ENCODE measurements at regions not wholly inside any gene's neighbourhood (a gene's known extent, or its start where the extent isn't known, plus 50 kb on each side); places are given as distances from the start of the nearest gene placed in this dataset.

DNA sequence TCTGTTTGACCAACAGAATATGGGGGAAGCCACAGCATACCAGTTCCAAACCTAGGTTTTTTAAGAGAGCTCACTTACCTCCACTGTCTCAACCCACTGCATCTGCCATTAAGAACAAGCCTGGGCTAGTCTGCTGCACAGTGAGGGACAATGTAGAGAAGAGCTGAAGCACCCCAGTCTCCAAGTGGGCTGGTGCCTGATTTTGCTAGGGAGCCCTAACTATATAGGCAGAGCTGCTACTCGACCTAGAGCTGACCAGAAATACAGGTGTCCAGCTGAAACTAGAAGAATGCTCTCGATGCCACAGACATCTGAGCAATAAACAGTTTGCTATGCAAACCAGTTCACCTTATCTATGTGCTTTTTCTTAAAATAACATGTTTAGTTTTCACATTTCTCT, 106.9 kb upstream of the BET1 start:
- no peaks in the 10 kb centered on the region for H3K27me3 ChIP-seq (ENCODE audit: insufficient read depth, low read length)
- no peak overlapping the region for H3K4me3 ChIP-seq (ENCODE audit: low read length)
- H3K27ac ChIP-seq (ENCODE audit: low read length): no peak overlapping the region
- H3K4me1 ChIP-seq (ENCODE audit: insufficient read depth, low read length): no peaks in the 10 kb centered on the region
- no peaks in the 10 kb centered on the region for H3K9me3 ChIP-seq (ENCODE audit: insufficient read depth, low read depth, low read length)
- no peaks in the 10 kb centered on the region for H3K36me3 ChIP-seq (ENCODE audit: insufficient read depth, low read depth, low read length)
- no peak overlapping the region for H3K9ac ChIP-seq (ENCODE audit: low read depth, low read length)

DNA sequence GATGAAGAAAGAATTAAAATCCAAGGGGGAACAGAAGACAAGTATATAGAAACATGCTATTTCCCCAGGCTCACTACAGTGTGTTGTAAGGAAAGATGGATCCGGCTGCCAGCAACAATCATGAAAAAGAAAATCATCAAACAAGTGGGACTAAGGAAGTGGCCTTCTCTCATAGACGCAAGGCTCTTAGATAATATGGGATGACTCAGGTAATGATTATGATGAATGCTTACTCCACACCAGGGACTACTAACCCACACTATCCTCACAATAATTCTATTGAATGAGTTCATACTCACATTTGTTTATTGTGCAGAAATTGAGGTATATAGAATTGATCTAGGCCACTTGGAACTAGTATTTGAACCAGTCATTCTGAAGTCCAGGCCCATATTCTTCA, 111.2 kb upstream of the BET1 start:
- Histone ChIP-seq H3K4me1 (ENCODE audit: insufficient read depth, low read length) (no peaks in the 10 kb centered on the region), H3K27ac (ENCODE audit: low read length) (no peak overlapping the region), H3K27me3 (ENCODE audit: insufficient read depth, low read length) (no peaks in the 10 kb centered on the region), H3K9ac (ENCODE audit: low read depth, low read length) (no peak overlapping the region), H3K9me3 (ENCODE audit: insufficient read depth, low read depth, low read length) (no peaks in the 10 kb centered on the region), H3K36me3 (ENCODE audit: insufficient read depth, low read depth, low read length) (no peaks in the 10 kb centered on the region), H3K4me3 (ENCODE audit: low read length) (no peak overlapping the region)

DNA sequence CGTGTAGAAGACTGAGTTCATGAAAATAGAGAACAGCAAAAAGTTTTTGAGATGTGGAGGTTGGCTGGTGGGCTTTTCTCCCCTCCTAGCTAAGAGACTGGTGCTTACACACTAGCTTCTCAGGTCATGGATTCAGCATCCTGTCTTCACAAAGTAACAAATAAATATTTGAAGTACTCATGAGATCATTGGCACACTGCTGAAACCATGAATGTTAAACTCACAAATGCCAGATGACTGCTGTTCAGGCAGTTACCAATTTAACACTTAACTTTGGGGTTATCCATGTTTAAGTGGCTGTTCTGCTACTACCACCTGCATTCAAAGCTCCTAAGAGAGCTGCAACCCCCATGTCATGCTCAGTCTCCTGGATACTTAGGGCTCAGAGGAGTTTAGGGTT, 119.0 kb upstream of the BET1 start:
- H3K4me3 ChIP-seq (ENCODE audit: low read length): no peak overlapping the region
- H3K36me3 ChIP-seq (ENCODE audit: insufficient read depth, low read depth, low read length): no peaks in the 10 kb centered on the region
- no peaks in the 10 kb centered on the region for H3K9me3 ChIP-seq (ENCODE audit: insufficient read depth, low read depth, low read length)
- H3K9ac ChIP-seq (ENCODE audit: low read depth, low read length): no peak overlapping the region
- no peaks in the 10 kb centered on the region for H3K27me3 ChIP-seq (ENCODE audit: insufficient read depth, low read length)
- H3K4me1 ChIP-seq (ENCODE audit: insufficient read depth, low read length): no peaks in the 10 kb centered on the region
- no peak overlapping the region for H3K27ac ChIP-seq (ENCODE audit: low read length)

DNA sequence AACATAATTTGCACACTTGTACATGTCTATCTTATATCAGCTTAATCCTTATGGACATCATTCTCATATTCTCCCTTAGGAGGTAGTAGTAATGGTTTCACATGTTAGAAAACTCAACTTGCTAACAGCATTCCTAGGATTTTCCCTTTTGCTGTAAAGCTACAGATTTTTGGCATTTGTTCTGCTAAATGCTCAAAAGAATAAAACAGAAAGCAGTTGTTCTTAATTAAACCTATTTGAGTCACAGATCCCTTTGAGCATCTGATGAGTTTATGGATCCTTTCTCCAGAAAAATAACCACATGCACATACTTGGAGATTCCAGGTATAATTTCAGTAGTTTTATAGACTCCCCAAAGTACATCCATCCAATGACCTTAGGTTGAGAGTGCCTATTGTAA, 122.9 kb upstream of the BET1 start:
- no peak overlapping the region for H3K9ac ChIP-seq (ENCODE audit: low read depth, low read length)
- no peaks in the 10 kb centered on the region for H3K27me3 ChIP-seq (ENCODE audit: insufficient read depth, low read length)
- no peaks in the 10 kb centered on the region for H3K9me3 ChIP-seq (ENCODE audit: insufficient read depth, low read depth, low read length)
- H3K4me1 ChIP-seq (ENCODE audit: insufficient read depth, low read length): no peaks in the 10 kb centered on the region
- no peak overlapping the region for H3K27ac ChIP-seq (ENCODE audit: low read length)
- no peak overlapping the region for H3K4me3 ChIP-seq (ENCODE audit: low read length)
- H3K36me3 ChIP-seq (ENCODE audit: insufficient read depth, low read depth, low read length): no peaks in the 10 kb centered on the region

DNA sequence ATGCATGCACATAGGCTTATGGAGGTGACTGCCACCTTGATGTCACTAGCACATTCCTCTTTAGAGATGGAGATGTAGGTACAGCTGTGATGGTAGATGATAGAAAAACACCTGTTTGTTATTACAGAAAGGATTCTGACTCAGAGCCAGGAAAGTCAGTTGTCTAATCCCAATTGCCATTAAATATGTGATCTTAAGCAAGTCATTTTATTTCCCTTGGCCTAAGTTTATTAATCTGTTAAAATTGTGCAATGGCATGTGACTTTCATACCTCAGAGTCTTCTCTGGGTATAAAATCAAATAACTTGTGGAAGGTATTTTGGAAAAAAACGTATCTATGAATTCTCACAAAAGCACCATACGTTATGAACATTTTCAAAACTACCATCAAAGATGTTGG, 123.9 kb upstream of the BET1 start:
- Histone ChIP-seq H3K4me3 (ENCODE audit: low read length) (no peak overlapping the region), H3K27ac (ENCODE audit: low read length) (no peak overlapping the region), H3K27me3 (ENCODE audit: insufficient read depth, low read length) (no peaks in the 10 kb centered on the region), H3K4me1 (ENCODE audit: insufficient read depth, low read length) (no peaks in the 10 kb centered on the region), H3K9ac (ENCODE audit: low read depth, low read length) (no peak overlapping the region), H3K36me3 (ENCODE audit: insufficient read depth, low read depth, low read length) (no peaks in the 10 kb centered on the region), H3K9me3 (ENCODE audit: insufficient read depth, low read depth, low read length) (no peaks in the 10 kb centered on the region)

DNA sequence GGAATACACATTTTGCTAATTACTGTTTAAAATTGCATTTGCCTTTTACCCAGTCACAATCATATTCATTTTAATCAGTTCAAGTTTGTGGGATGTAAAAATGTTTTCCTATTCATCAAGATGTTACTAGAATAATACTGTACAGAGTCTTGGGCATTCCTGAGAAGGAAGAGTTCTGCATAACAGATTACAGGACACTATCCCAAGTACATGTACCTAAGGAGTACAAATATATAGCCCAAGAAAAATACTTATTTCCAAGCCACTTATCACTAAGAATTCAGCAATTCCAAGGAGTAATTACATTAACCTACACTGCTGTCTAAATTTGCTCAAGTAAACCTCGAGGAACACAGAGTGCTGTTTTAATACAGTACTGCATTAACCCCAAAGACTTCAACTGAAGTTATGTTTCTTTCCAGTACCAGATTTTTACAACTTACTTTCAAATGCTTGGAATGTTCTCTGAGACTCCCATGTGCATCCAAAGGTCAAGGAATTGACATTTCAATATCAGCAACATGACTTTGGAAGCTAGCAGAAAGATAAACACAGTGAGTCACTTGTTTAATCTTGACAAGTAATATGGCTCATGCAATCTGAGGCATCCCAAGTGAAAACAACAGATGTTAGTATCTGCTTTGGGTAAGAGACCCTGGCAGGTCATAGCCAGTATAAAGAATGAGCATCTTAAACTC, 125.4 kb upstream of the BET1 start:
- H3K4me1 ChIP-seq (ENCODE audit: insufficient read depth, low read length): no peaks in the 10 kb centered on the region
- no peak overlapping the region for H3K27ac ChIP-seq (ENCODE audit: low read length)
- no peaks in the 10 kb centered on the region for H3K36me3 ChIP-seq (ENCODE audit: insufficient read depth, low read depth, low read length)
- no peaks in the 10 kb centered on the region for H3K27me3 ChIP-seq (ENCODE audit: insufficient read depth, low read length)
- H3K4me3 ChIP-seq (ENCODE audit: low read length): no peak overlapping the region
- no peak overlapping the region for H3K9ac ChIP-seq (ENCODE audit: low read depth, low read length)
- no peaks in the 10 kb centered on the region for H3K9me3 ChIP-seq (ENCODE audit: insufficient read depth, low read depth, low read length)

DNA sequence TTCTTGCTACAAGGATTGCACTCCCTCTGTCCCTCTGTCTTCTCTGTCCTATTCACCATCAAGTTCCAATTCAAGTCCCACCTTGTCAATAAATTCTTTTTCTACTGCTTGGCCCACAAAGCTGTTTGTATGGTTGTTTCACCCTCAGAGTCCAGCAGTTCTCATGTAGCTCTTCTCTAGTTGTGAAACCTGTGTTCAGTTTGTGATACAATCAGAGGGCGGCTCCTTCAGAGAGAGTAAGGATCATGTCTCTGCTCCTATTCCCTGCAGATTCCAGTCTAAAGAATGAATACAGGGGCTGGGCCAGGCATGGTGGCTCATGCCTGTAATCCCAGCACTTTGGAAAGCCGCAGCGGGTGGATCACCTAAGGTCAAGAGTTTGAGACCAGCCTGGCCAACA, 126.6 kb upstream of the BET1 start:
- Histone ChIP-seq H3K36me3 (ENCODE audit: insufficient read depth, low read depth, low read length) (no peaks in the 10 kb centered on the region), H3K4me1 (ENCODE audit: insufficient read depth, low read length) (no peaks in the 10 kb centered on the region), H3K9me3 (ENCODE audit: insufficient read depth, low read depth, low read length) (no peaks in the 10 kb centered on the region), H3K9ac (ENCODE audit: low read depth, low read length) (no peak overlapping the region), H3K4me3 (ENCODE audit: low read length) (no peak overlapping the region), H3K27ac (ENCODE audit: low read length) (no peak overlapping the region), H3K27me3 (ENCODE audit: insufficient read depth, low read length) (no peaks in the 10 kb centered on the region)

DNA sequence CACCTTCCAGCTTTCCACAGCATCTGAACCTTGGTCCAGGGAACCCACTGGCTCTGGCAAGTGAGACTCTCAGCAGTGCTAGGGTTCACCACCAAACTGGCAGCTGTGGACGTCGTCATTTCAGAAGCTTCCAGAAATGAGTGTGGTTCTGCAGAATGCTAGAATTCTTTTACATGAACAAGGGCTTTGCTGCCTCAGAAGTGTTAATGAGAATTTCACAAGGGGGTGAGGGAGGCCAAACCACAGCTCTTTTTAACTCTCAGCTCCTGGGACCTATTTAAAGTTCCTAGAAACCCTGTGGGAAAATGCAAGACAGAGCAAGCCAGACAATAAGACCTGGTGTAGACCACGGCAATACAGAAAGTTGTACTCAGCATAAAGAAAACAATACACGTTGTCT, 129.3 kb upstream of the BET1 start:
- Histone ChIP-seq H3K36me3 (ENCODE audit: insufficient read depth, low read depth, low read length) (no peaks in the 10 kb centered on the region), H3K4me3 (ENCODE audit: low read length) (no peak overlapping the region), H3K27me3 (ENCODE audit: insufficient read depth, low read length) (no peaks in the 10 kb centered on the region), H3K9ac (ENCODE audit: low read depth, low read length) (no peak overlapping the region), H3K4me1 (ENCODE audit: insufficient read depth, low read length) (no peaks in the 10 kb centered on the region), H3K9me3 (ENCODE audit: insufficient read depth, low read depth, low read length) (no peaks in the 10 kb centered on the region), H3K27ac (ENCODE audit: low read length) (no peak overlapping the region)

DNA sequence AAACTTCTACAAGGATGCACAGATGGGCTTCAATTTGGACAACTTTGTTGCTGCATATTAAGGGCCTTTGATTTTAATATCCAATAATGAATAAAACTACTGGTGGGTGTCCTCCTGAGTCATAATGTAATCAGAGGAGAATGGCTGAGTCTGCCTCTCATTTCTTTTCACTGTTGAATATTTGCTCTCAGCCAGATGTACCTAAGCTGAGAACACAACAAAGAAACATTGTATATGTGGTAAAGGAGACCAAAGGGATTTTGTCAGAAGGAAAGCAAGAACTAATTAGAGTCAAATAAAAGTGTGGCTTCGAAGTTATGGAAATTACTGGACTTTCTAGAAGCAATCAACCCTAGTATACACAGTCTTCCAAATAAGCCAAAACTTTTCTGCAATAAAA, 131.0 kb upstream of the BET1 start:
- Histone ChIP-seq H3K4me3 (ENCODE audit: low read length) (no peak overlapping the region), H3K27ac (ENCODE audit: low read length) (no peak overlapping the region), H3K4me1 (ENCODE audit: insufficient read depth, low read length) (no peaks in the 10 kb centered on the region), H3K9me3 (ENCODE audit: insufficient read depth, low read depth, low read length) (no peaks in the 10 kb centered on the region), H3K27me3 (ENCODE audit: insufficient read depth, low read length) (no peaks in the 10 kb centered on the region), H3K9ac (ENCODE audit: low read depth, low read length) (no peak overlapping the region), H3K36me3 (ENCODE audit: insufficient read depth, low read depth, low read length) (no peaks in the 10 kb centered on the region)

DNA sequence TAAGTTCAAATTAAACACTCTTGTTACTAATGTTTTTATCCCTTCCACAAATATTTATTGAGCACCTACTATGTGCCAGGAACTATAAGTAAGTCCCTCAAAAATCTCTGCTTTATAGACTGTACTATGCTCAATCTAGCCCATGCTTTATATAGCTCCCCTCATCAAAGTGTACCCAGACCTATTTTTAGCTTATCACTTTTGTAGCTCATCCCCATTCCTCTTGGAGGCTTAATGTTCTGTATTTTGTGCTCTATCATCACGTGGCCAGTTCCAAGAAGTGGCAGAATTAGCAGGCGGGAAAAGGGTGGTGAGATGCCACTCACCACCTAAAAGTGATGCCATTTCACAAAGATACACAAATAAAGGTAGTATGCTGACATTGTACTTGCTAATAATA, 138.1 kb upstream of the BET1 start:
- H3K27me3 ChIP-seq (ENCODE audit: insufficient read depth, low read length): no peaks in the 10 kb centered on the region
- H3K27ac ChIP-seq (ENCODE audit: low read length): no peak overlapping the region
- H3K4me3 ChIP-seq (ENCODE audit: low read length): no peak overlapping the region
- no peaks in the 10 kb centered on the region for H3K4me1 ChIP-seq (ENCODE audit: insufficient read depth, low read length)
- no peaks in the 10 kb centered on the region for H3K36me3 ChIP-seq (ENCODE audit: insufficient read depth, low read depth, low read length)
- H3K9me3 ChIP-seq (ENCODE audit: insufficient read depth, low read depth, low read length): no peaks in the 10 kb centered on the region
- H3K9ac ChIP-seq (ENCODE audit: low read depth, low read length): no peak overlapping the region

DNA sequence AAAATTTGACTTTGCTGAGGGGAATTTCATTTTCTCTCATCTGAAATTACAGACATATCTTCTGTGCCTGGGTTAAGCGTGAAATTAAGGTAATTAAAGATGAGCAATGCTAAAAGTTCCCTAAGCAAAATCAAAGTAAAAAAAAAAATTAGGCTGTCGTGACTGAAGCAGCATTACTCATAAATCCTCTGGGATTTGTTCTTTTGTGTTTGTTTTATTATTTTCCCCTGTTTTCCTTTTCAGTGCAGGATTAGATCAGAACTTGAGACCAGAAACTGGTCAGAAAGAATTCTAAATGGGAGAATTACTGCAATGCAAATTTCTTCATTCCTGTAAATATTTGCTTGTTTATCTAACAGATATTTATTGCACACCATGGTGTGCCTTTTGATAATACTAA, 141.4 kb upstream of the BET1 start:
- Histone ChIP-seq H3K4me3 (ENCODE audit: low read length) (no peak overlapping the region), H3K9ac (ENCODE audit: low read depth, low read length) (no peak overlapping the region)

DNA sequence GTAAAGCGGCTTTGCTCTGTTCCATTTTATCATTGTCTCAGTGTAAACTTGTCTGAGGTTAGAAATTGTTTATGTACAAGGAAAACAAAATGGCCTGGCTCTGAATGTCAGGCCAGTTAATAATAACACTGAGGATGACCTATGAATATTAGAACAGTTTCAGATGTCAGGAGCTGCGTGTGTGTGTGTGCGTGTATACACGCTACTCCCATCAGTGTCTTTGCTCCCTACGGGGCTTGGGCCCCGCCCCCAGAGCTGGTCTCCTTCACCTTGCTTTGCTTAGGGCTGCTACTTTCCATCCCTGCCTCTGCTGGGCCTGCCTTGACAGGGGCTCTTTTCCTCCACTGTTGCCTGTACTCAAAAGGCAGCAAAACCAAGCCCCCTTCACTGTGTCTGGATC, 142.3 kb upstream of the BET1 start:
- Histone ChIP-seq H3K4me1 (ENCODE audit: insufficient read depth, low read length) (no peaks in the 10 kb centered on the region), H3K27me3 (ENCODE audit: insufficient read depth, low read length) (no peaks in the 10 kb centered on the region), H3K4me3 (ENCODE audit: low read length) (no peak overlapping the region), H3K9me3 (ENCODE audit: insufficient read depth, low read depth, low read length) (no peaks in the 10 kb centered on the region), H3K9ac (ENCODE audit: low read depth, low read length) (no peak overlapping the region), H3K27ac (ENCODE audit: low read length) (no peak overlapping the region), H3K36me3 (ENCODE audit: insufficient read depth, low read depth, low read length) (no peaks in the 10 kb centered on the region)

More for the DNA sequence above, 141.4 kb upstream of the BET1 start:
- Histone ChIP-seq H3K27me3 (ENCODE audit: insufficient read depth, low read length) (no peaks in the 10 kb centered on the region), H3K9me3 (ENCODE audit: insufficient read depth, low read depth, low read length) (no peaks in the 10 kb centered on the region), H3K4me1 (ENCODE audit: insufficient read depth, low read length) (no peaks in the 10 kb centered on the region), H3K27ac (ENCODE audit: low read length) (no peak overlapping the region), H3K36me3 (ENCODE audit: insufficient read depth, low read depth, low read length) (no peaks in the 10 kb centered on the region)
